Activated CD4-positive, alpha-beta T cell treated with anti-CD3 and anti-CD28 coated beads, Interleukin-2, Interleukin-4, amounts not matched to agents 100 ng/mL and 50 ng/mL, durations not matched to agents 16 hours and 8 hours (primary cell): ENCODE measurements at regions not wholly inside any gene's neighbourhood (a gene's known extent, or its start where the extent isn't known, plus 50 kb on each side); places are given as distances from the start of the nearest gene placed in this dataset.
"Not testable (repeated sequence)": the region's sequence is repeated elsewhere in the genome, so short reads cannot be mapped to it uniquely, and the experiment has no call there.

Source experiments
- DNase-seq: peaks from one replicate; pipeline ENCODE4 v3.0.0-alpha.2; 2020; ENCODE audit warnings: low spot score

GRCh38 chr14:84340938-84341337 is 1189.0 kb upstream of the FLRT2 start:
- no peak for DNase-seq

GRCh38 chr14:84341867-84342266 is 1188.1 kb upstream of the FLRT2 start:
- DNase-seq: not testable (repeated sequence)

DNA sequence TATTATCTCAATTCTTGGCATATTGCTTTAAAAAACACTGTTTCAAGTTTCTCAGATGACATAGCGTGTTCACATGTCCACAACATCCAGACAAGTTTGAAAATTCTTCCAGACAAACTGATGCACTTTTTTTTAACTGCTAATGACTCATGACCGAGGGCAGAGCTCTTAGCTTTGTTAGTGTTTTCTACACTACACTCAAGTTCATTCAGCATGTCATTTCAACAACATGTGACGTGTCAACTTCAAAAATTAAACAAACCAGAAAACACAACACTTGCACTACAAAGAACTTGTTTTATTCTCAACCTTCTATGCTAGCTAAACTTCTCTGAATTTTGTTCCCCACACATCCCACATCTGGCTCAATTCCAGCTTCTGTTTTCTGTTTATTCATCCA is 1186.3 kb upstream of the FLRT2 start:
- no peak for DNase-seq

- no peak for DNase-seq
Observed at GRCh38 chr14:84351646-84352045, 1178.3 kb upstream of the FLRT2 start.

DNA sequence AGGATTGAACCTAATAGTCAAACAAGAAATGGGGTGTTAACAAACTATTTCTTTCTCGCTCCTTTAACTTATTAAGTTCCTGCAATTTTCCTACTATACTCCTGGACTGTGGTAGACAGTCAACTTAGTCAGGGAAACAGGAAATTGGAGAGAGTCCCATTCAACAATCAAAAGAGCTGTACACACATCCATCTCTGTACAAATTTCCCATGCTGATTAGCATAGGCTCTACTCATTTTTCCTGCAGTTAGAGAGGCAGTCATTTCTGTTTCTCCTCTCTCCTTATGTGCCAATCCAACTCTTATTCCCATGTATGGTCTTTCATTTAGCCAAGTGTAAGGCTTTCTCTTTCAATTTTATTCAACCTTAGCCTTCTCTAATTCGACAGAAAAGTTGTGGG is 1168.5 kb upstream of the FLRT2 start:
- DNase-seq: no peak

DNA sequence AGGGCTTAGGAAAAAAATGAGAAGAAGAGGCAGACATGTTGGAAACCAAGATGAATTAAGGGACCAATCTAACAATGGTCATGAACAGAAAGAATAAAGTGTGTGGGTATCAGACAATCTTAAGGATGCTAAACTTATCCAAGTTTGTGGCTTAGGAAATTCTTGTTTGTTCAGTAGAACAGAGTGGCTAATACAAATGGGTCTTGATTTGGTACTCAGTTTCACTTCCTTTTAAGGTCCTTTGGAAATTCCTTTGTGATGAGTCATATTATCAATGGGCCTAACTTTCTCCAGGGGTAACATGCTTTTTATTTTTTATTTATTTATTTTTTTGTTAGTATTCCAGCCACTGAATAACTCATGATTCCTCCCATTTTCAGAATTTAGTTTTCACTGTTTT is 1154.7 kb upstream of the FLRT2 start:
- no peak for DNase-seq

- DNase-seq: no peak
Observed at GRCh38 chr14:84390010-84390409, 1139.9 kb upstream of the FLRT2 start.

GRCh38 chr14:84397631-84398030 is 1132.3 kb upstream of the FLRT2 start:
- DNase-seq: no peak

- DNase-seq: no peak
Observed at GRCh38 chr14:84399296-84399910, 1130.5 kb upstream of the FLRT2 start.

- DNase-seq: no peak
Observed at GRCh38 chr14:84401631-84402030, 1128.3 kb upstream of the FLRT2 start.

GRCh38 chr14:84403585-84403984 is 1126.4 kb upstream of the FLRT2 start:
- no peak for DNase-seq

DNA sequence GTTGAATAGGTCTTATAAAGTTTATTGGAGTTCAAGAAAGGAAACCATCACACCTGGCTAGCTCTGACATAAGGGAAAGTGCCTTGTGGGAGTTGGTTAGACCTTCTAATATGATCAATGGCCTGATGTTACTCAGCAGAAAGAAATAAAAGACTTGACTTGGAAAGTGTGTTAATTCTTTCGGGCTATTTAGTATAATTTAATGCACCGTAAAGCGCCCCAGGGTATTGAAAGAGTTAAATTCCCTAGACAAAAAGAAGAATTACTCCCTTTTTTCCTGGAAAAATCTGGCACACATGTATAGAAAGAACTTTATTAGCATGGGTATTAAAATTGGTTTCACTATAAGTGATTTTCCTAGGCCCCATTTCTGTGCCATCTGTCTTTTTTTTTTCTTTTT is 1125.7 kb upstream of the FLRT2 start:
- DNase-seq: no peak

GRCh38 chr14:84409435-84409834 is 1120.5 kb upstream of the FLRT2 start:
- no peak for DNase-seq

GRCh38 chr14:84410344-84410743 is 1119.6 kb upstream of the FLRT2 start:
- no peak for DNase-seq

- DNase-seq: no peak
Observed at GRCh38 chr14:84420221-84420620, 1109.7 kb upstream of the FLRT2 start.

GRCh38 chr14:84421621-84422020 is 1108.3 kb upstream of the FLRT2 start:
- no peak for DNase-seq

DNA sequence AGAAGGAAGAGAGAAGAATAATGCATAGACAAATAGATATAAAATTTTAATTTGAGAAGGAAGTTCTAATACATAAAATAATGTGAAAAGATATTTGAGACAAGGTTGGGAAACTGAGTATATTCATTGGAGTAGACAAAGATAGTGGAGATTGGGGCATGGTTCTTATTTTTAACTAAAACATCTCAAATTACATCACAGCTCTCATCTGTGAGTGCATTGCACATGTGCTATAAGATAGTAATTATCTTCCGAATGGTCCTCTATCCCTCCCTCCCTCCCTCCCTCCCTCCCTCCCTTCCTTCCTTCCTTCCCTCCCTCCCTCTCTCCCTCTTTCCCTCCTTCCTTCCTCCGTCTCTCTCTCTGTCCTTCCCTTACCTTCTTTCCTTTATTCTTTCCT is 1104.0 kb upstream of the FLRT2 start:
- no peak for DNase-seq

GRCh38 chr14:84432676-84433075 is 1097.3 kb upstream of the FLRT2 start:
- no peak for DNase-seq

DNA sequence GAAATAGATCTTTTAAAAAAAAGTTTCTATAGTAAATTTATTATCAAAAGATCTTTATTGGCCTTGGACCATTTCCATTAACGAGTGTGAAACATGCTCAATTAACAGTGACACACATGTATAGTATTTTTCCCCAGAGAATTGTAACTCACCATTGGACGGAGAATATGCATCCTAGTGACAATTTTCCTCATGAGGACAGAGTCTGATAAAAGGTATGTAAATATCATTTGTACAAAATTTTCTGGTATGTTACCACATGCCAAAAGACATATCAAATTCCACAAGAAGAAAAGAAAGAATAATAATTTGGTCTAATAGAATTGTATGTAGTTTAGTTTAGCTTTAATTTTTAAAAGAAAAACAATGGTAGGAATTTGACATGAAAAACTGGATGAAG is 1096.0 kb upstream of the FLRT2 start:
- no peak for DNase-seq

GRCh38 chr14:84435820-84436324 is 1094.1 kb upstream of the FLRT2 start:
- DNase-seq: no peak

GRCh38 chr14:84436528-84436927 is 1093.4 kb upstream of the FLRT2 start:
- no peak for DNase-seq

DNA sequence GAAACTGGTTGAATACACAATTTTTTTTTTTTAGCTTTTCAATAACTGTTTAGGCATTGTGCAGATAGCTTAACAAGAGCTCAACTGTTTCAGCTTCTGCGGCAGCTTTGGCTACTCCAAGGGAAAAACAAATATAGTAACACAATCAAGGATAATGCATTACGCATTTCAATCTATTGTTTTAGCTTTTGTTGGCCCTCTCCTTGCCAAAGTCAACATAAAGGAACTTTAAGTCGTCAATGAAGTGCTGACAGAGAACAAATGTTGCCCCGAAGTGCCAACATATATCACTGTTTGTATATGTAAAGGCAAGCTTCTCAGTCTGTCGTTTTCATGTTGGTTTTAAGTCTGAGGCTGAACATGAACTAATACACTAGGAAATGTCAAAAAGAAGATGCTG is 1087.4 kb upstream of the FLRT2 start:
- no peak for DNase-seq

DNA sequence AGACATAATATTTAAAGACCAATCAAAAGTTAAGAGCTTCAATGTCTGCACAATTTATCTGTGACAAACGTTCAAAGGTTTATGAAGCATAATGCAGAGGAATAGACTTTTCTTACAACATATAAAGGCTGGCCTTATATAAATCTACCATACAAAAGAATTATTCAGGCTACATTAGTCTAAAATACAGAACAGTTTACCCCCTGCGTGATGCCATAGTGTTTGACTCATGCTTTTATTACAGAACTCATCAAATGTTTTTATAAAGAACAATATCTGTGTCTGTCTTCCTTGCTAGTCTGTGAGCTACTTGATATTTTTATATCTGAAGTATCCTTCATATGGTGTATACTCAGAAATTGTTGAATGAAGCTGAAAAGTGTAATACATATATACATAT is 1084.5 kb upstream of the FLRT2 start:
- DNase-seq: no peak

DNA sequence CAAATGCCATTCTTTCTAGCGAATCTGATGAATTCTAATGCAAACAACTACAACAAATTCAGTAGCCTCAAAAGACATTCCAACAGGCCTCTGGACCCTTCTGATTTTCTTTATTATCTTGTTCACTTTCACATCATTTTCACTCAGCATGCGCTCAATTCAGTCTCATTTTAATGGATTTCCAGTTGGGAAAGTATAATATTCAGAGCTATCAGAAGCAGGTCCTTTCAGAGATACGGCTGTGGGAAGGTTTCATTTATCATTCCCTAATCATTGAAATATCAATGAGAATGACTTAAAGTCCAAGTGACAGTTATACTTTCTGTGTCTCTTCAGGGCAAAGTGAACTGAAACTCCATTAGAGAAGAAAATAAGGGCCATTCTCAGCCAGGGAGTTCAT is 1083.7 kb upstream of the FLRT2 start:
- DNase-seq: no peak
